HepG2 (cell line): ENCODE measurements at regions not wholly inside any gene's neighbourhood (a gene's known extent, or its start where the extent isn't known, plus 50 kb on each side); places are given as distances from the start of the nearest gene placed in this dataset.

Source experiments
- ATAC-seq: fragments of 200-7000 bp; cut with Tn5 transposase; 3 replicates; pipeline ENCODE4 v1.9.1; 2020; ENCODE audit warnings: mild to moderate bottlenecking, moderate library complexity
- BruUV-seq: library from RNA; stranded (reverse); fragments of 400-500 nt; replicated peaks from 2 replicates; lab custom pipeline; 2021; lab: Mats Ljungman, UMichigan
- CTCF ChIA-PET: fragments of 300-600 bp; formaldehyde crosslinking; extraction: SDS; loops from one replicate; lab custom pipeline; 2021; ENCODE audit warnings: low total read pairs, inconsistent platforms, low intra/inter-chr PET ratio; lab: Yijun Ruan, JAX
- POLR2A ChIA-PET: fragments of 350-600 bp; sonication (Branson Sonifier 250); formaldehyde crosslinking; loops from one replicate; lab custom pipeline; 2020; ENCODE audit warnings: antibody characterized with exemption, inconsistent platforms; lab: Yijun Ruan, JAX
- DNase-seq: peaks from one replicate; pipeline ENCODE4 v3.0.0-alpha.2; 2015; ENCODE audit warnings: low spot score
- FAIRE-seq: peaks from 3 replicates; lab custom pipeline; 2011; peaks lifted over from hg19 to GRCh38; lab: Jason Lieb, UNC
- H2AFZ ChIP-seq: one replicate; pipeline ENCODE4 v1.6.1; 2011; ENCODE audit warnings: low read length, inconsistent platforms
- H3K27ac ChIP-seq: fragments of 300-600 bp; 3 replicates; pipeline ENCODE4 v1.8.0; 2011; ENCODE audit warnings: mixed run types, mild to moderate bottlenecking, mixed read lengths, low read length, inconsistent platforms; ENCODE audit not compliant: insufficient read depth; ENCODE audit errors: extremely low read length
- H3K27me3 ChIP-seq, 2 experiments: fragments of 200-600 bp in 1 of 2; 2 replicates in 1 of 2; 3 replicates in 1 of 2; pipeline versions ENCODE4 v1.6.0 to v1.8.0; 2011; ENCODE audit warnings: low read length in 2 of 2, mild to moderate bottlenecking in 2 of 2, moderate library complexity in 2 of 2, inconsistent platforms in 1 of 2; ENCODE audit not compliant: insufficient read depth in 2 of 2, control insufficient read depth in 1 of 2
- H3K36me3 ChIP-seq, 2 experiments: fragments of 200-600 bp in 1 of 2; replicated peaks in 1 of 2; 2 replicates in 1 of 2; 3 replicates in 1 of 2; pipeline versions ENCODE4 v1.5.1 to v1.8.0; 2011; ENCODE audit warnings: low read length in 2 of 2, inconsistent platforms in 1 of 2; ENCODE audit not compliant: insufficient read depth in 2 of 2, control insufficient read depth in 1 of 2
- H3K4me1 ChIP-seq: 2 replicates; pipeline ENCODE4 v1.5.1; 2012; ENCODE audit warnings: low read length, inconsistent platforms; ENCODE audit not compliant: insufficient read depth
- H3K4me2 ChIP-seq: 2 replicates; pipeline ENCODE4 v1.6.0; 2011; ENCODE audit warnings: low read depth, low read length, inconsistent platforms
- H3K4me3 ChIP-seq, 3 experiments: fragments of 200-600 bp in 1 of 3; sonication (generic), shearing (Covaris generic) in 1 of 3; replicated peaks in 1 of 3; 2 replicates each; pipeline ENCODE4 v1.5.1; 2011 to 2016; ENCODE audit warnings: low read length in 3 of 3, inconsistent platforms in 2 of 3, low read depth in 2 of 3, mild to moderate bottlenecking in 2 of 3, control low read depth in 1 of 3, mixed read lengths in 1 of 3; ENCODE audit not compliant: insufficient read depth in 1 of 3
- H3K79me2 ChIP-seq: one replicate; pipeline ENCODE4 v1.6.1; 2011; ENCODE audit warnings: low read length, inconsistent platforms; ENCODE audit not compliant: insufficient read depth
- H3K9ac ChIP-seq: 2 replicates; pipeline ENCODE4 v1.6.0; 2011; ENCODE audit warnings: mild to moderate bottlenecking, low read depth, low read length, inconsistent platforms; ENCODE audit not compliant: insufficient read depth
- H3K9me3 ChIP-seq: 2 replicates; pipeline ENCODE4 v1.5.1; 2012; ENCODE audit warnings: mild to moderate bottlenecking, low read length
- H4K20me1 ChIP-seq: 2 replicates; pipeline ENCODE4 v1.6.0; 2011; ENCODE audit warnings: inconsistent platforms, mild to moderate bottlenecking, low read length, moderate library complexity; ENCODE audit not compliant: insufficient read depth
- CREB1 ChIP-seq, 2 experiments: fragments of 450-650 bp in 1 of 2; IDR thresholded peaks; 2 replicates each; pipeline ENCODE4 v1.6.1; 2016 to 2017; ENCODE audit warnings: control low read depth in 1 of 2, mild to moderate bottlenecking in 1 of 2, missing compliant biosample characterization in 1 of 2, missing genetic modification characterization in 1 of 2
- CREBL2 ChIP-seq: sonication (generic); formaldehyde crosslinking; IDR thresholded peaks from 2 replicates; pipeline ENCODE4 v1.8.1; 2023; ENCODE audit warnings: missing genetic modification reagents, mild to moderate bottlenecking, borderline replicate concordance
- ESRRA ChIP-seq: sonication (generic); formaldehyde crosslinking; IDR thresholded peaks from 2 replicates; pipeline ENCODE4 v1.5.1; 2020; ENCODE audit warnings: mild to moderate bottlenecking, low read depth, missing genetic modification reagents
- GRHL1 ChIP-seq: sonication (generic); formaldehyde crosslinking; conservative IDR thresholded peaks from 2 replicates; pipeline ENCODE4 v1.8.0; 2022; ENCODE audit warnings: missing genetic modification reagents
- NKX3-1 ChIP-seq: sonication (generic); formaldehyde crosslinking; IDR thresholded peaks from 2 replicates; pipeline ENCODE4 v1.5.0; 2020; ENCODE audit warnings: missing genetic modification reagents
- PHB2 ChIP-seq: fragments of 450-650 bp; IDR thresholded peaks from 2 replicates; pipeline ENCODE4 v1.6.1; 2018; ENCODE audit not compliant: partially characterized antibody
- POGZ ChIP-seq: sonication (generic); formaldehyde crosslinking; IDR thresholded peaks from 2 replicates; pipeline ENCODE4 v1.4.0; 2020; ENCODE audit warnings: mild to moderate bottlenecking, missing genetic modification reagents
- RNF2 ChIP-seq: fragments of 450-650 bp; conservative IDR thresholded peaks from 2 replicates; pipeline ENCODE4 v1.6.1; 2016; ENCODE audit warnings: low read depth
- SCMH1 ChIP-seq: sonication (generic); formaldehyde crosslinking; IDR thresholded peaks from 2 replicates; pipeline ENCODE4 v1.9.0; 2021; ENCODE audit warnings: missing genetic modification reagents, mild to moderate bottlenecking, borderline replicate concordance
- SIX4 ChIP-seq: sonication (generic); formaldehyde crosslinking; IDR thresholded peaks from 2 replicates; pipeline ENCODE4 v1.4.0; 2020; ENCODE audit warnings: missing genetic modification reagents
- TBX2 ChIP-seq: sonication (generic); formaldehyde crosslinking; IDR thresholded peaks from 2 replicates; pipeline ENCODE4 v1.5.0; 2020; ENCODE audit warnings: missing genetic modification reagents, mild to moderate bottlenecking, borderline replicate concordance
- ZEB1 ChIP-seq: IDR thresholded peaks from 2 replicates; pipeline ENCODE4 v1.6.1; 2012; ENCODE audit warnings: mild to moderate bottlenecking, low read depth, inconsistent platforms; ENCODE audit not compliant: insufficient replicate concordance
- ZFP82 ChIP-seq: sonication (generic); formaldehyde crosslinking; IDR thresholded peaks from 2 replicates; pipeline ENCODE4 v1.5.1; 2020; ENCODE audit warnings: mild to moderate bottlenecking, missing genetic modification reagents, borderline replicate concordance
- ZNF317 ChIP-seq: sonication (generic); formaldehyde crosslinking; IDR thresholded peaks from 2 replicates; pipeline ENCODE4 v1.5.0; 2020; ENCODE audit warnings: mild to moderate bottlenecking, missing genetic modification reagents
- ZNF350 ChIP-seq: sonication (generic); formaldehyde crosslinking; IDR thresholded peaks from 2 replicates; pipeline ENCODE4 v1.4.0; 2020; ENCODE audit warnings: mild to moderate bottlenecking, low read depth, missing genetic modification reagents, borderline replicate concordance
- ZNF580 ChIP-seq: IDR thresholded peaks from 2 replicates; pipeline ENCODE4 v1.6.1; 2016; ENCODE audit warnings: low read depth, borderline replicate concordance
- WGBS: methylation state at CpG from one replicate; pipeline ENCODE4 v1.1.6; 2017; ENCODE audit warnings: low lambda C conversion rate; 5-methylcytosine and 5-hydroxymethylcytosine counted together
- in situ Hi-C: cut with HindIII; loops from 2 replicates; pipeline ENCODE4 v1.10.0; 2017; ENCODE audit warnings: low pct_unique_long_range_greater_than_20kb; ENCODE audit not compliant: extremely low pct_ligation_motif_present
- intact Hi-C: fragments of 100-400 bp; cut with micrococcal nuclease; formaldehyde crosslinking; loops from one replicate; pipeline ENCODE4 v1.10.0; 2022; ENCODE audit not compliant: unreplicated experiment

- ATAC-seq (no peak), DNase-seq (no peak), FAIRE-seq (no peak)
- WGBS, result 38% methylated on average over 11 of the region's 12 CpGs
- TF ChIP-seq CREBL2 (CRISPR knock-in tag) (no peak), ESRRA (CRISPR knock-in tag) (no peak), ZNF317 (CRISPR knock-in tag) (no peak), CREB1 (IDR thresholded peaks at IDR 0.05) (peak; percentile 91), CREB1 (CRISPR knock-in tag; IDR thresholded peaks at IDR 0.05) (no peak), PHB2 (no peak), ZFP82 (CRISPR knock-in tag) (no peak)
- Histone ChIP-seq H4K20me1 (no peaks in the 10 kb centered on the region), H3K4me1 (no peaks in the 10 kb centered on the region), H3K36me3 (no peaks in the 10 kb centered on the region), H3K27me3 (no peaks in the 10 kb centered on the region), H3K4me2 (no peak overlapping the region), H3K79me2 (no peaks in the 10 kb centered on the region), H3K9me3 (no peaks in the 10 kb centered on the region), H2AFZ (no peak overlapping the region), H3K9ac (no peak overlapping the region), H3K27ac (no peak overlapping the region), H3K4me3 (no peak overlapping the region)
- no TSS peak for BruUV-seq
- POLR2A ChIA-PET, result no interaction called here
- CTCF ChIA-PET, result no interaction called here
- in situ Hi-C loops (no loop called here), intact Hi-C loops (no loop called here)
These were observed 602.5 kb upstream of the ARGLU1 start for GRCh38 chr13:107170270-107170931.

- DNase-seq, result no peak
- no peak for FAIRE-seq
- Histone ChIP-seq H3K4me2 (no peak overlapping the region), H3K9me3 (no peaks in the 10 kb centered on the region), H3K9ac (no peak overlapping the region), H3K27ac (no peak overlapping the region), H3K27me3 (no peaks in the 10 kb centered on the region), H2AFZ (no peak overlapping the region), H4K20me1 (no peaks in the 10 kb centered on the region), H3K4me3 (no peak overlapping the region), H3K36me3 (no peaks in the 10 kb centered on the region), H3K79me2 (no peaks in the 10 kb centered on the region), H3K4me1 (no peaks in the 10 kb centered on the region)
- ChIA-PET POLR2A (no interaction called here), CTCF (no interaction called here)
- WGBS, result 33% methylated on average over 2 of the region's 2 CpGs
- BruUV-seq, result no TSS peak
- no peak for ATAC-seq
- in situ Hi-C loops (no loop called here), intact Hi-C loops (no loop called here)
- no peak for TF ChIP-seq RNF2
- no peak for TF ChIP-seq TBX2 (CRISPR knock-in tag)
- TF ChIP-seq ZEB1, result no peak
- no peak for TF ChIP-seq ZNF580
- no peak for TF ChIP-seq GRHL1 (CRISPR knock-in tag)
- TF ChIP-seq SIX4 (CRISPR knock-in tag), result no peak
- TF ChIP-seq SCMH1, result no peak
- no peak for TF ChIP-seq POGZ (CRISPR knock-in tag)
- no peak for TF ChIP-seq NKX3-1 (CRISPR knock-in tag)
- TF ChIP-seq ZNF350 (CRISPR knock-in tag), result no peak
These were observed 589.3 kb upstream of the ARGLU1 start for GRCh38 chr13:107157271-107157670.
